Gastrocnemius medialis (tissue), 4 donors: ENCODE measurements at regions not wholly inside any gene's neighbourhood (a gene's known extent, or its start where the extent isn't known, plus 50 kb on each side); places are given as distances from the start of the nearest gene placed in this dataset.

Experiments used
- CTCF ChIP-seq, 5 experiments: fragments of 450-650 bp in 3 of 5; fragments of 200-600 bp in 2 of 5; sonication (generic) in 2 of 5; IDR thresholded peaks in 4 of 5; conservative IDR thresholded peaks in 1 of 5; 1 replicate in 4 of 5; 2 replicates in 1 of 5; pipeline ENCODE4 v1.5.1; 2016 to 2019; ENCODE audit warnings: antibody characterized with exemption in 5 of 5, mild to moderate bottlenecking in 3 of 5, moderate library complexity in 3 of 5
- POLR2A ChIP-seq, 2 donors: fragments of 450-650 bp; IDR thresholded peaks; one replicate each; pipeline ENCODE4 v1.6.1; 2017; ENCODE audit warnings: antibody characterized with exemption in 2 of 2, mild to moderate bottlenecking in 2 of 2, moderate library complexity in 2 of 2

- TF ChIP-seq CTCF (IDR thresholded peaks at IDR 0.05 in 4 of 5, conservative IDR thresholded peaks at IDR 0.05 in 1 of 5) (no peak), POLR2A (IDR thresholded peaks at IDR 0.05) (no peak)
Observed at GRCh38 chr18:65016631-65017371, 734.0 kb upstream of the CDH7 start.
